ENCODE measurements at regions not wholly inside any gene's neighbourhood (a gene's known extent, or its start where the extent isn't known, plus 50 kb on each side); places are given as distances from the start of the nearest gene placed in this dataset.

DNA sequence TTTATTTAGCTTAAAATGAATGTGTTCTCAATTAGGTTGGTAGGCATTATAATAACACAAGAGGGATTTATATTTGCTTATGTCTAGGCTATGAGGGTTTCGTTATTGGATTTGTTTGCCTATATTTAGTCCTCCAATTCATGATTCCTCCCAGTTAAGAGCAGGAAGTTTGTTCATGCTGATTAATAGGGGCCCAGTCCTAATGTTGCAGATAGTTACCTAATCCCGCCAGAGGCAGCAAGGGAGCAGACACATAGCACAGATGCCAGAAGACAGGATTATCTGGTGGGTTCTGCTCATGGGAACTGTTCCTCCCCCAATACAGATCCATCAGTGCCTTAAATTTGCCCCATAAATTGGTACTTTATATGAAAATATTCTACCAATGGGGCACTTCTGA, 100.8 kb upstream of the TLE4 start:
- TF ChIP-seq GATA2 (IDR thresholded peaks at IDR 0.05; ENCODE audit: low read depth, low read length) (no peak), GATA3 (IDR thresholded peaks at IDR 0.05; ENCODE audit: low read depth, low read length) (no peak)

Data from SH-SY5Y (cell line).